Fibroblast of skin of right biceps (primary cell): ENCODE measurements at regions not wholly inside any gene's neighbourhood (a gene's known extent, or its start where the extent isn't known, plus 50 kb on each side); places are given as distances from the start of the nearest gene placed in this dataset.
"Not testable (repeated sequence)": the region's sequence is repeated elsewhere in the genome, so short reads cannot be mapped to it uniquely, and the experiment has no call there.

Experiments used
- DNase-seq: peaks from one replicate; pipeline ENCODE4 v3.0.0-alpha.2; 2013

DNA sequence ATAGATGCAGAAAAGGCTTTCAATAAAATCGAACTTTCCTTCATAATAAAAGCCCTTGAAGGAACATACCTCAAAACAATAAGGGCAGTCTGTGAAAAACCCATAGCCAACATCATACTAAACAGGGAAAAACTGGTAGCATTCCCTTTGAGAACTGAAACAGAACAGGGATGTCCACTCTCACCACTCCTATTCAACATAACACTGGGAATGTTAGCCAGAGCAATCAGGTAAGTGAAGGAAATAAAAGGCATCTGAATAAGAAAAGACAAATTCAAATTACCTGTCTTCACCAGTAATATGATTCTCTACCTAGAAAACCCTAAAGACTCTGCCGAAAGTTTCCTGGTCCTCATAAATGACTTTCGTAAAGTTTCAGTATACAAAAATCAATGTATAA lies 861.0 kb upstream of the VRK2 start:
- DNase-seq, result no peak

DNA sequence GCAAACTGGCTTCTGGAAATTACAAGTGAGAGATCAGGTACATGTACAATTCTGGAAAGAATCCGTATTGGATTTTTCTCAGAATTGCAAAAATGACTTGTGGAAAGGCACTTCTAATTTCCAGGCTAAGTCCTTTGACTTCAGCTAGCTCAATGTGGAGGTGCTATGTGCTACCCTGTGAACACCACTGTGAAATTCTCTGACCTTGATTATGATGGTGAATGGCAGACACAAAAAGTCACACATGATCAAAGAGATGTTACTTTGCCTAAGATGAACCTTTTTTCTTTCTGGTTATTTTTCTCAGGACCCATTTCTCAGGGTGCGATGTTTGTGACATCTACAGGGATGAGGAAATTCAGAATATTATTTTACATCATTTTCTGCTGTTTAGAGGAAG lies 856.6 kb upstream of the VRK2 start:
- no peak for DNase-seq

DNA sequence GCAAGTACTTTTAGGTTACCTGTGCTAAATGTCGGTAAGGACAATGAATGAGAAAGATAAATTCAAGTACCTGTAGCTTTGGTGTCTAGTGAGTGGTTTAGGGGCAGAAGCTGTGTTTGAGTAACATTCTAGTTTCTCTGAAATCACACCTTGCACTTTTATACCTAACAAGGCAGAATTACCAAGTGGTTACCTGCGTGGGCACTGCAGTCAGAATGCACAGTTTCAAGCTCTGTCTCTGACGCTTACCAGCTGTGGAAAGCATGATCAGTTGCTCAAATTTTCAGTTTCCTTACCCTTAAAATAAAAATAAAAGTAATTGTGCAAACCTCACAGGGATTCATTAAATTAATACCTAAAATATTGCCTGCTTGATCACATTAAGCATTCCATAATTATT lies 846.9 kb upstream of the VRK2 start:
- no peak for DNase-seq

DNA sequence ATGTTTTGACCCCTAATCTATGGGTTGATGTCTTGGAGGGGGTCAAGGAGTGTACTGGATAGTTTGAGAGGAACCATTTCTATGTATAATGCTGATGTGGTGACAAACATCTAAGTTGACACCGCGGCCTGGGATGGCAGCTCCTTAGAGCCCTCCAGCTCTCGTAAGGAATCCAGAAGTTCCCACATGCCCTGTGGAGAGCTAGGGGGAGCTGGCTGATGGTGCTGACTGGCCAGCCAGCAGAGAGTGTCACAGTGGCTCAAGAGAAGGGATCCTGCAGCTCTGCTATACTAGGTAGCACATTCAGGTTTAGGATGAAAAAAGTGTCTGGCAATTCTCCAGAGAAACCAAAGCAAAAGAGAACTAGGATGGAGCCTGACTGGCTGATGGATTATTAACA lies 842.2 kb upstream of the VRK2 start:
- no peak for DNase-seq

DNA sequence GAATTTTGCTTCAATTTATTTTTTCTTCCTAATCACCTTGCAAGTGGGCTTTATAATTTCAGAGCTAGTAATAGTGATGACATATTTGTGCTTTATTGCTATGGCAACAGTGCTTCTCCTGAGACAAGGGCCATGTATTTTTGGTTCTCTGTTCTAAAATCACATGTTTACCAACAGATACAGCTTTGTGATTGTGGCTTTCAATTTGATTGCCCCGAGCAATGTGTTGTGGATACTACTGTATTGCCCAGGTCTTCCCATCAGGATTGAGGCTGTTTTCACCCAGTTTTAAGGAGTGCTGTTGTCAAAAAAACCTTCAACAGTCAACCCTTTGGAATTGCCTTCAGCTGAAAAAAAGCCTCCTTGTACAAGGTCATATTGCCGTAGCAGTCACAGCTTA lies 841.4 kb upstream of the VRK2 start:
- no peak for DNase-seq

DNA sequence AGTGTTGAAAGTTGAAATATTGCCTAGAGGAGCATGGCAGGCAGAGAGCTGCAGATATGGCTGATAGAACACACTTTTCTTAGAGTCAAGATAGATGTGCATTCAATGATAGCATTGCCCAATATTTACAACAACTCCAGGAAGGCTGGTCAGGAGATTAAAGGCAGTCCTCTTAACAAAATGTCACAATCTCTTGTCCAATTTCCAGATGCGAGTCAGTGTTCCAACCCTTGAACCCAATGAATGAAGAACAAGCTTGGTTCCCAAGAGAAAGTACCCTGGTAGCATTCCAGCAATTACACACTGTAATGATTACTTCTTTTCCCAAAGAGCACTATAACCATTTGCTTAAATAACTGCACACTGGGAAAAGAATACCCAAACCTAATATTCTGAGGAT lies 839.4 kb upstream of the VRK2 start:
- no peak for DNase-seq

DNA sequence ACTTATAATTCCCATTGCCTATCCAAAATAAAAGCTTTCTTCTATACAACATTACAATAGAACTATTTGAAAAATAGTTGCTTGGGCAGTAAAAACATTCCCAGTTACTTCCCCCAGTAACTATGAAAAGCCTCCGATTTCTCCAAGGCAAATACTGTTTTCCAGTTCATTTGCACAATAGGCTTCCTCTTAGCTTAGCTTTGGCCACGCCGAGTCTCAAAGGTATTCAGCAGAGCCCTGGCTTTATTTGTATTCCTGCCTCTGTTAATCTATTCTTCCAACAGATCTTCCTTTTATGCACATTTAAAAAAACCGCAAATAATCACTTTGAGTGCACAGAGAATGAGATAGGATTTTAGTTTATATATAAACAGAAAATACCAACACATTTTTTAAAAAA lies 836.8 kb upstream of the VRK2 start:
- no peak for DNase-seq

DNA sequence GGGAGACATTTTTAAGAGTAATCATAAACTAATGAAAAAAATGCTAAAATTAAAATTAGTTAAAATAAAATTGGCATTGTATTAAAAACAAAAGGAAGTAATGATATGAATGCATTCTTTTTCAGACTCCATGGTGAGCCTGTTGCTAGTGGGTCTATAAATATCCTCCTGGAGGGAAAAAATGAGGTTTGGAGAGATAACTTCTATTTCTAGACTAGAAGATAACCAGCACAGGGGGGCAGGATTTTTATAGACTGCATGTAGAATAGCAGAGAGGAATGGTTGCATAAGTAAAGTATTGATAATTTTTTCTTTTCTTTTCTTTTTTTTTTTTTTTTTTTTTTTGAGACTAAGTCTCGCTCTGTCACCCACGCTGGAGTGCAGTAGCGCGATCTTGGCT lies 835.8 kb upstream of the VRK2 start:
- no peak for DNase-seq

DNA sequence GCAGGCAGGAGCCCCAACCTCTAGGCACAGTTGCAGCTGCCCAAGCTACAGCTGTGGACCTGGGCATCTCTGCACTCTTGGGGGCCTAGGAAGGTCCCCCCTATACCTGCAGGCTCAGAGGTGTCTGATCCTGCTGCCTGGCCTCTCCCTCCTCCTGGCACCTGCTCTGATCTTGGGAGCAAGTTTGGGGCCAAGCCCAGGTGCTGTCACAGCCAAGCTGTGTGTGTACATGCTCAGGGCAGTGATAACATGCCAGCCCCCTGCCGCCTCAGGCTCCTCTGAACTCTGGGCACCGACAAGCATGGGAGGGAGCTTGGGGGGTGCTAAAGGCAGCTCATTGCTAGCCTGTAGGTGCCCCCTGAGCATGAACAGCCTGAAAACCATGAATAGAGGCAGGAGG lies 829.6 kb upstream of the VRK2 start:
- no peak for DNase-seq

DNA sequence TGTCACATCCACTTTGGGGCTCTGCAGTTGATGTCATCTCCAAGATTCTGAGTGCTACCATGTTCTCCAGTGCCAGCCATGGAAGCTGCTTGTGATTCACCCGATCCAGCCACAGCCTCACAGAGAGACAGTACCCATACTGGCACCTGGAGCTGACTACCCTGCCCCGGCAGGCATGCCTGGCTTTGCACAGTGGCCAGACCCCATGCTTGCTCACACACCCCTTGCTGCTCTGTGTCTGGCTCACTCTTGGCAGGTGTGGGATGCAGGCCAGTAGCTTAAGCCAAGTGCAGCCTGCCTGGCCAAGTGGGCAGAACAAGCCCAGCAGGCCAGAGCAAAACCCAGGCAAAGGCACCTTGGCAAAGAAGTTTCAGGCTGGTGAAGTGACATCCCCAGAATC lies 828.4 kb upstream of the VRK2 start:
- no peak for DNase-seq

DNA sequence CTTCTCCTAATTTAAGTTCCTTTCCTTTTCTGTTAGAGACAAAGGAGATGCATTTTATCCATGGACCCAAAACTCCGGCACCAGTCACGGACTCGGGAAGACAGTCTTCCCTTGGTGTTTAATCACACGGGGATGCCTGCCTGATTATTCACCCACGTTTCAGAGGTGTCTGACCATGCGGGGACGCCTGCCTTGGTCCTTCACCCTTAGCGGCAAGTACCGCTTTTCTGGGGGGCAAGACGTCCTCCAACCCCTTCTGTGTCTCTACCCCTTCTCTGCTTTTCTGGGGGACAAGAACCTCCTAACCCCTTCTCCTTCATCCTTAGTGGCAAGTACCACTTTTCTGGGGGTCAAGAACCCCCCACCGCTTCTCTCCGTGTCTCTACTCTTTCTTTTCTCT lies 816.9 kb upstream of the VRK2 start:
- DNase-seq, result not testable (repeated sequence)

DNA sequence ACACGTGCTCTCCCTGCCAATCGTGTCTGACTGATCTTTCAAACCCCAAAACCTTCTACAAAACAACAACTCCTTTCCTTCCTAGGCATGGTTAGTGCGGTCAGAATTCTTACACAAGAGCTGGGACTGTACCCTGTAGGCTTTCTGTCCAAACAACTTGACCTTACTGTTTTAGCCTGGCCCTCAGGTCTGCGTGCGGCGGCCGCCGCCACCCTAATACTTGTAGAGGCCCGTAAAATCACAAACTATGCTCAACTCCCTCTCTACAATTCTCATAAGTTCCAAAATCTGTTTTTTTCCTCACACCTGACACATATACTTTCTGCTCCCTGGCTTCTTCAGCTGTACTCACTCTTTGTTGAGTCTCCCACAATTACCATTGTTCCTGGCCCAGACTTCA lies 814.3 kb upstream of the VRK2 start:
- DNase-seq, result not testable (repeated sequence)

DNA sequence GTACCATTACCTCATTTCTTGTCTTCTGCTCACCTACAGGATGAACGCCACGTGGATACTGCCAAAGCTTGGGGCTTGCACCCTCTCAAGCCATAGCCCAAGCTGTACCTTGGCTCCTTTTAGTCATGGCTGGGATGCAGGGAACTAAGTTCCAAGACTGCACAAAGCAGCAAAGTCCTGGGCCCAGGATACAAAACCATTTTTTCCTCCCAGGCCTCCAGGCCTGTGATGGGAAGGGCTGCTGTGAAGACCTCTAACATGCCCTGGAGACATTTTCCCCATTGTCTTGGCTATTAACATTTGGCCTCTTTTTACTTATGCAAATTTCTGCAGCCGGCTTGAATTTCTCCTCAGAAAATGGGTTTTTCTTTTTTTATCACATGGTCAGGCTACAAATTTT lies 795.1 kb upstream of the VRK2 start:
- DNase-seq, result not testable (repeated sequence)

DNA sequence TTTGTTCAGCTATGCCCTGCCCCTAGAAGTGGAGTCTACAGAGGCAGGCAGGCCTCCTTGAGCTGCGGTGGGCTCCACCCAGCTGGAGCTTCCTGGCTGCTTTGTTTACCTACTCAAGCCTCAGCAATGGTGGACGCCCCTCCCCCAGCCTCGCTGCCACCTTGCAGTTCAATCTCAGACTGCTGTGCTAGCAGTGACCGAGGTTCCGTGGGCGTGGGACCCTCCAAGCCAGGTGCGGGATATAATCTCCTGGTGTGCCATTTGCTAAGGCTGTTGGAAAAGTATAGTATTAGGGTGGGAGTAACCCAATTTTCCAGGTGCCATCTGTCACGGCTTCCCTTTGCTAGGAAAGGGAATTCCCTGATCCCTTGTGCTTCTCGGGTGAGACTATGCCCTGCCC lies 770.2 kb upstream of the VRK2 start:
- DNase-seq, result not testable (repeated sequence)

DNA sequence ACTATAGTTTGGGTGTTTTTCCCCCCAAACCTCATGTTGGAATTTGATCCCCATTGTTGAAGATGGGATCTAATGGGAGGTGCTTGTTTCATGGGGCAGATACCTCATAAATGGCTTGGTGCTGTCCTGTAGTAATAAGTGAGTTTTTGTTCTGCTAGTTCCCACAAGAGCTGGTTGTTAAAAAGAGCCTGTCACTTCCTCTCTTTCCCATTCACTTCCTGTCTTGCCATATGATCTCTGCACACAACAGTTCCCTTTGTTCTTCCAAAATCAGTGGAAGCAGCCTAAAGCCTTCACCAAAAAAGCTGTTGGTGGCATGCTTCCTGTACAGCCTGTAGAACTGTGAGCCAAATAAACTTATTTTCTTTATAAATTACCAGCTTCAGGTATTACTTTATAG lies 768.2 kb upstream of the VRK2 start:
- DNase-seq, result no peak

DNA sequence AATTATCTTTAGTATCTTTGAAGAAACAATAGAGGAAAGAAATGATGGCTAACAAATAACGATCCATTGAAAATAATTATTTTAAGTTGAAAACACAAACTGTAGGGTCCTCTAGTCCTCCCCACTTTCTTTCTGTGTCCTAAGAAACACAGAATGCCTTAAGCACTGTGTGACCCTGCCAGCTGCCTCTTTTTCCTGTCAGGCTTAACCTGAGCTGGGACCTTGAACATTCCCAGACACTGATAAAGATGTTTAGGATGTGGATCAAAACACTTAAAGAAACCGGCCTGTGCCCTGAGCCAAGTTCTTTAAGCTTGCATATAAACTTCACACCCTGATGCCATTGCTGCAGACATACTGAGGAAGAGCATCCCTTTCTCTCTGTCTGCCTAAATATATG lies 755.4 kb upstream of the VRK2 start:
- DNase-seq, result no peak

DNA sequence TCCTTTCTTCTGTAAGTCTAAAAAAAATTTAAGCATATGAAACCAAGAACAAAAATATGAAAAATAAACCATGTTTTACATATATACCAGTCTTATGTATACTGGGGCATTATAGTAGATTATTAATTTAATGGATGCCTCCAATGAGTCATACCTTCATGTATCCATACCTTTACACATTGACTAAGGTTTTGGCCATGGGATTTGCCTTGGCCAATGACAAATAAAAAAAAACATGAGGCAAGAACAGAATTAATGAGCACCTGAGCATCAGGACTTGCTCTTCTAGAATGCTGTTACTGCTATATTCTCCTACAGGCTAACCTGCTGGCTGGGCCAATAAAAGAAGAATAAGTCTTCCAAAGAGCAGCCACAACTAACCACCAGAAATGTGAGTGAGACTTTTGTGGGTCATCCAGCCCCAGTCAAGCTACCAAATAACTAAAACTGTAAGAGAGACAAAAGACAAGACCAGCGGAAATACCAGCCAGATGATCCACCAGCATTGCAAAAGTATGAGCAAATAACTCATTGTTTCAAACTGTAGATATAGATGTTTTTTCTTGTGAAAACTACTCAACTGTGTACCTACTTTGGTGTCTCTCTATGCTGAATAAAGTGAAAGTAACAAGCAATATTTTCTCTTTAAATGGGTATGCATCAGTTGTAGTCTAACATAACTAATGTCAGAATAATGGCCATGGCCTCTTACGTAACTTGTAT lies 749.6 kb upstream of the VRK2 start:
- no peak for DNase-seq

DNA sequence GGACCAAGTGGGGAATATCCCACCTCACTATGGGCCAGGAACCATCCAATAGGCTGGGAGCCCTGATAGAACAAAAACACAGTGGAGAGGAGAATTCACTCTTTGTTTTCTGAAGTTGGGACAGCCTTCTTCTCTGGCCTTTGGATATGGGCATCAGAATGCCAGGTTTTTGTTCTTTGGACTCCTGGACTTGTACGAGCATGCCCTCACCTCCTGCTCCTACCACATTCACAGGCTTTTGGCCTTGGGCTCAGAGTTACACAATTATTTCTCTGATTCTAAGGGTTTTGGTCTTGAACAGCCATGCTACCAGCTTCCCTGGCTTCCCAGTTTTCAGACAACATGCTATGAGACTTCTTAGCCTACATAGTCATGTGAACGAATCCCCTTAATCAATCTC lies 732.9 kb upstream of the VRK2 start:
- no peak for DNase-seq

DNA sequence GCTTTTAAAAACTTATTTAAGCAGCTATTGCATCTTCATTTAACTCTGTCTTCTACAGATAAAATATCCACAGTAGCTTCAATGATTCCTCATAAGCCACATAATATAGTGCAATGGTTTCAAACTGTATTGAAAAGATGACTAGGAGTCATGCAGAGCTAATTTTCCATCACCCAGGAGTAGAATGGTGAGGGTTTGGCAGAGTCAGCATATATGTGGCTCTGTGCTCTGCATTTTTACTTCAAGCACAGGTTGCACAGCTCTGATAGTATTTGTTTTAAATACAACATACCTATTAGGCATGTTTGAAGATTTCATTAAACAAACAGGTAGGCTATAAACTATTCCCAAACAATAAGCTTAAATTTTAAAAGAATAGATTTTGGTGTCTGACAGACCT lies 731.9 kb upstream of the VRK2 start:
- DNase-seq, result no peak

DNA sequence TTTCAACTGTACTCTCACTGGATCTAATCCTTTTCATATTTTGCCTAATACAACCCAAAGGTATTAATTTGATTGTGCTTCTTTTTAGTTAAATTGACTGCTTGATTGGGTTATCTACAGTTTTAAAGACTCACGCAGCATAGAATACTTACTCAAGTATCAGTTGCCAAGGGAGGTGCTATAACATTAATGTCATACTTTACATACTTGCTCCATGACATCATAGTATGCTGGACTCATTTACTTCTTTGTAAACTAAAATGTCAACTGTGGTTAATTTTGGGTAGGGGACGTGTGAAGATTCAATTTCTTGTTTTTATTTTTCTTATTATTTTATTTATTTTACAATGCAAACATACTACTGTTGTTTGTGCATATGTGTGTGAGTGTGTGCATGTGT lies 716.2 kb upstream of the VRK2 start:
- peak; percentile 32 for DNase-seq

DNA sequence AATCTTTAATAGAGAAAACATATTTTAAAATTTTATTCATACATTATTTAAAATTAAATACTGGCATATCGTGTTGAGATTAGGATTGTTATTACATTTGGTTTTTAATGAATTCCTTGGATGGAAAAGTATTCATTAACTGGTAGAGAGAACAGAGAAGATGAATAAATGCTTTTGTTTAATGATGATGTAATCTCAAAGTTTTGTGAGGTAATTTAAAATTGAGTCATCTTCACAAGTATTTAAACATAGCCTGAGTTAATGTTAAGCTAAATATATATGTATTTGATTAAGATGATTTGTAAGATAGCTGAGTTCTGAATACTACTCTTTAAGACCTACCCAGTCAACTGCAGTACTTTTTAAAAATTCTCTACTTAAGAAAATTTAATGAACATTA lies 713.4 kb upstream of the VRK2 start:
- DNase-seq, result peak; percentile 7

DNA sequence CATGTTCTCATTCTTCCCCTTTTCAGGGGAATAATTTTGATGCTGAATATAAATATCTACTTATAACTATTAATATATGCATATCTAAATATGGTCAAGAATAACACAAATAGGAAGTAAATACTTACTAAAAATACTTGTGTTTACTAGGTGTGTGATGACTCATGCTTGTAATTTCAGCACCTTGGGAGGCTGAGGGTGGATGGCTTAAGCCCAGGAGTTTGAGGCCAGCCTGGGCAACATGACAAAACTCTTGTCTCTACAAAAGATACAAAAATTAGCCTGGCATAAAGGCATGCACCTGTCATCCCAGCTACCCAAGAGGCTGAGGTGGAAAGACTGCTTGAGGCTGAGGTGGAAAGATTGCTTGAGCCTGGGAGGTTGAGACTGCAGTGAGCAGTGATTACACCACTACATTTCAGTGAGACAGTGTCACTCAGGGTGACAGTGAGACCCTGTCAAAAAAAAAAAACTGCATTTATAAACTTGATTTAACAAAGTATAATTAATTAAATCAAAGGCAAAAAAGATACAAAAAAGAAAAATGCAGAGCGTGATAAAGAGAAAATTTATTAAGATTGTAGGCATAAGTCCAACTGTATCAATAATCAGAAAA lies 703.1 kb upstream of the VRK2 start:
- DNase-seq, result no peak

DNA sequence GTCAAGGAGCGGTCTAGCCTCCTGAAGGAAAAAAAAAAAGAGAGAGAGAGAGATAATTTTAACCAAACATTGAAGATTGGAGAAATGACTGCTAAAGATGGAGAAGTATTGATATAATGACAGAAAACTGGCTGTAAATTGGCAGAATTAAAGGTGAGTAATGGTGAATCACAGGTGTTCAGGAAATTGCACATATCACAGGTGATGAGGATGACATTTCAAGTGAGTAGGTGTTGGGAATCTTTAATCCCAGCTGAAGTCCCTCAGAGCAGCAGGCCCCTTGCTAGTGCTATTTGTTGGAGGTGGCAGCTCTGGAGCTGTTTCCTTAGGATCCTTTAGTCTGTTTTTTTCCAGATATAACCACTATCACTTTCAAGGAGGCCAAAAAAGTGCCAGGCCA lies 678.4 kb upstream of the VRK2 start:
- no peak for DNase-seq

DNA sequence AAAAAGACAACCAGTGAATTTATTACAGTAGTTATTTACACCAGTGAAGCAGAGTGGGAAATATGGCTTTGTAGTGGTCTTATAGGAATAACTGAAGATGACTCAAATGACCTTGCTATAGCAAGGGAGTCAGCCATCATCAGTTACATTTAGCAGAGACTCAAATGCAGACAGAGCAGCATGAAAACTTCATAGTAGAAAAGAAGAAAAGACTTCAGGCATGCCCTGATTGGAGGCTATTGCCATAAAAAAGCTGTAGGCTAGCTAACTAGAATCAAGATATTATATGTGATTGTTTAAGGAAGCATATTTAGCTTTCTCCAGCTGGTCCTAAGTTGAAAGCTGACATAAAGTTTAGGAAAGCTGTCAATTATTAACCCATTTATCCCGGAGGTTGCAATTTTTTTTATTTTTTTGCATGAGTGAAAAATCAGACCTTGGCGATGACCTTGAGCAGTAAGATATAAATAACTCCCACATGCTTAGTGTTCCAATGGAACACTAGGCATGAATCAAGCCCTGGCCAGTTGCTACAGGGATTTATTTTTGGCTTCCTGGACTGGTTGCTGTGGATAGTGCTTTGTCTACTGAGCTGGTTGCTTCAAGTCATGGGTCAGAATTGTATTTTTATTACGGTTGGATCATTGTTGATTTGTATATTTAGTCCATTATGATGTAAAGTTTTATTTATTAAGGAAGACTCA lies 675.6 kb upstream of the VRK2 start:
- peak; percentile 7 for DNase-seq
